ENCODE measurements at regions not wholly inside any gene's neighbourhood (a gene's known extent, or its start where the extent isn't known, plus 50 kb on each side); places are given as distances from the start of the nearest gene placed in this dataset.

- POLR2A ChIA-PET: no interaction called here
- WGBS (ENCODE audit: missing lambda C conversion rate): 7% methylated on average over 3 of the region's 3 CpGs
- Histone ChIP-seq H3K27ac (no peak overlapping the region), H3K4me1 (no peaks in the 10 kb centered on the region), H3K4me2 (no peak overlapping the region), H3K9me3 (peaks cover 6% of the 10 kb centered on the region; the same call in 2 of the 3 replicates), H3K4me3 (no peak overlapping the region)
- ATAC-seq: no peak
- CTCF ChIA-PET: interaction anchor here (0.7 kb wide), 1 partner anchor 18 kb away, joined by 3 read pairs; no protein-coding TSS in a partner anchor
- TF ChIP-seq HEYL (CRISPR knock-in tag; IDR thresholded peaks at IDR 0.05): no peak
- TF ChIP-seq ZC3H11A (IDR thresholded peaks at IDR 0.05): no peak
- TF ChIP-seq NR3C1 (IDR thresholded peaks at IDR 0.05): no peak
- TF ChIP-seq HOXA7 (CRISPR knock-in tag; IDR thresholded peaks at IDR 0.05): no peak
- TF ChIP-seq ZFP36 (IDR thresholded peaks at IDR 0.05; ENCODE audit: borderline replicate concordance, partially characterized antibody): no peak
- TF ChIP-seq RNF2 (IDR thresholded peaks at IDR 0.05; ENCODE audit: borderline replicate concordance, low read depth): no peak
- TF ChIP-seq TFCP2L1 (CRISPR knock-in tag; IDR thresholded peaks at IDR 0.05): no peak
- no peak for TF ChIP-seq ZNF302 (CRISPR knock-in tag; IDR thresholded peaks at IDR 0.05)
- TF ChIP-seq RCOR1 (IDR thresholded peaks at IDR 0.05; ENCODE audit: low read depth, low read length): no peak
- no peak for TF ChIP-seq BHLHE40 (IDR thresholded peaks at IDR 0.05; ENCODE audit: low read depth, low read length)
- no peak for DNase-seq (ENCODE audit: low read depth in 1 of 2, low spot score in 1 of 2)
- no peak for FAIRE-seq
Measured at GRCh38 chr3:965826-966225, 127.0 kb upstream of the CNTN6 start.

DNA sequence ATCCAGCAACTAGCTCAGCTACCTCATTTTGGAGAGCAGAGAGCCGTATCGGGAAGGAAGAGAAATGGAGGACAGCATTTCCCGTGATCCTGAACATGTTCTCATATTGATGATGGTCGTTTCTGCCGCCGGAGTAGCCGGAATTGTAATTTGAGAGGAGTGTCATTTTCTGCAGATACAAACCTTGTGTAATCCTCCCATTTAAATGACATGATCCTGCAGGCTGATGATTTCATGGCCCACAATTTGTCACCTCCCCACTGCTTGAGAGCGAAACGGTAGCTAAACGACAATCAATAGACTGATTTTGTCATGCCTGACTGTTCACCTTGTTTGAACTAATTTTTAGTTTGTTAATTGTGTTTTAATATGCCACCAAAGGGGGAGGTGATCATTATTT is 126.5 kb upstream of the CNTN6 start:
- TF ChIP-seq, protein P1, sequence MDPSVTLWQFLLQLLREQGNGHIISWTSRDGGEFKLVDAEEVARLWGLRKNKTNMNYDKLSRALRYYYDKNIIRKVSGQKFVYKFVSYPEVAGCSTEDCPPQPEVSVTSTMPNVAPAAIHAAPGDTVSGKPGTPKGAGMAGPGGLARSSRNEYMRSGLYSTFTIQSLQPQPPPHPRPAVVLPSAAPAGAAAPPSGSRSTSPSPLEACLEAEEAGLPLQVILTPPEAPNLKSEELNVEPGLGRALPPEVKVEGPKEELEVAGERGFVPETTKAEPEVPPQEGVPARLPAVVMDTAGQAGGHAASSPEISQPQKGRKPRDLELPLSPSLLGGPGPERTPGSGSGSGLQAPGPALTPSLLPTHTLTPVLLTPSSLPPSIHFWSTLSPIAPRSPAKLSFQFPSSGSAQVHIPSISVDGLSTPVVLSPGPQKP (IDR thresholded peaks at IDR 0.05; ENCODE audit: low read depth, low read length): no peak
- TF ChIP-seq FOSB (CRISPR knock-in tag; IDR thresholded peaks at IDR 0.05): no peak
- TF ChIP-seq TP53 (CRISPR knock-in tag; IDR thresholded peaks at IDR 0.05): no peak
- TF ChIP-seq ZC3H11A (IDR thresholded peaks at IDR 0.05): no peak
- TF ChIP-seq, protein P2, sequence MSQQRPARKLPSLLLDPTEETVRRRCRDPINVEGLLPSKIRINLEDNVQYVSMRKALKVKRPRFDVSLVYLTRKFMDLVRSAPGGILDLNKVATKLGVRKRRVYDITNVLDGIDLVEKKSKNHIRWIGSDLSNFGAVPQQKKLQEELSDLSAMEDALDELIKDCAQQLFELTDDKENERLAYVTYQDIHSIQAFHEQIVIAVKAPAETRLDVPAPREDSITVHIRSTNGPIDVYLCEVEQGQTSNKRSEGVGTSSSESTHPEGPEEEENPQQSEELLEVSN (IDR thresholded peaks at IDR 0.05; ENCODE audit: borderline replicate concordance, low read depth): no peak
- no peak for TF ChIP-seq EHF (CRISPR knock-in tag; IDR thresholded peaks at IDR 0.05)
- no peak for TF ChIP-seq RAD21 (conservative IDR thresholded peaks at IDR 0.05 in 1 of 2, IDR thresholded peaks at IDR 0.05 in 1 of 2)
- no peak for TF ChIP-seq ZNF302 (CRISPR knock-in tag; IDR thresholded peaks at IDR 0.05)
- TF ChIP-seq TFCP2L1 (CRISPR knock-in tag; IDR thresholded peaks at IDR 0.05): no peak
- no peak for TF ChIP-seq CEBPB (IDR thresholded peaks at IDR 0.05)
- TF ChIP-seq HEYL (CRISPR knock-in tag; IDR thresholded peaks at IDR 0.05): no peak
- no peak for TF ChIP-seq POLR2A (IDR thresholded peaks at IDR 0.05; ENCODE audit: low read length)
- TF ChIP-seq GATA3 (IDR thresholded peaks at IDR 0.05; ENCODE audit: borderline replicate concordance): no peak
- TF ChIP-seq PBX3 (IDR thresholded peaks at IDR 0.05): no peak
- TF ChIP-seq NPAS2 (CRISPR knock-in tag; IDR thresholded peaks at IDR 0.05; ENCODE audit: borderline replicate concordance): no peak
- no peak overlapping the region for H3K4me3 ChIP-seq
- WGBS (ENCODE audit: missing lambda C conversion rate): 4% methylated on average over 10 of the region's 10 CpGs
- H3K4me1 ChIP-seq: no peaks in the 10 kb centered on the region
- DNase-seq (ENCODE audit: low read depth in 1 of 2, low spot score in 1 of 2): no peak
- FAIRE-seq: no peak
- ATAC-seq: no peak
- CTCF ChIA-PET: interaction anchor here (0.7 kb wide), 1 partner anchor 18 kb away, joined by 3 read pairs; no protein-coding TSS in a partner anchor
- H3K4me2 ChIP-seq: no peak overlapping the region
- POLR2A ChIA-PET: no interaction called here
- peaks cover 6% of the 10 kb centered on the region; the same call in 2 of the 3 replicates for H3K9me3 ChIP-seq
- H3K27ac ChIP-seq: no peak overlapping the region

DNA sequence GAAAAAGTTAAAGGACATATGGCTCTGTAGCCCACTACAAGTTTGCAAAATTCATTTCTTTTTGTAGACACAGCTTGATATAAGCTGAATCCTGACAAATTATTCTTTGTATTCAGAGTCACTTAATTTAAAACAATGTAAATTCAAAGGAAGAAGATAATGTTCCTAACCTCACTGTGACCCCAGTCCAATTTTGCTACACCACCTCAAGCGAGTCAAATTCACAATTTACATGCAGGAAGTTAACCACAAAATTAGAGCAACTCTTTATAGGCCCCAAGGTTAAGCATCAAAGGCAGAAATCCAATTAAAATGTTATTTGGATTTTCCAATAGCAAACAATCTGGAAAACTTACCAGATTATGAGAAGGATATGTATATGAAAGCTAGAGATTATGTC is 119.5 kb upstream of the CNTN6 start:
- ChIA-PET POLR2A (no interaction called here), CTCF (no interaction called here)
- no peak for ATAC-seq
- H3K4me2 ChIP-seq: no peak overlapping the region
- no peak overlapping the region for H3K27ac ChIP-seq
- 6% methylated on average over 1 of the region's 1 CpG for WGBS (ENCODE audit: missing lambda C conversion rate)
- no peak for DNase-seq (ENCODE audit: low read depth in 1 of 2, low spot score in 1 of 2)
- TF ChIP-seq CHD2 (IDR thresholded peaks at IDR 0.05; ENCODE audit: low read length, partially characterized antibody) (no peak), FOSB (CRISPR knock-in tag; IDR thresholded peaks at IDR 0.05) (no peak), GATA3 (IDR thresholded peaks at IDR 0.05; ENCODE audit: borderline replicate concordance) (no peak), EHF (CRISPR knock-in tag; IDR thresholded peaks at IDR 0.05) (no peak), RARB (CRISPR knock-in tag; IDR thresholded peaks at IDR 0.05) (no peak), MAX (IDR thresholded peaks at IDR 0.05) (no peak)
- no peak overlapping the region for H3K4me3 ChIP-seq
- FAIRE-seq: no peak
- no peaks in the 10 kb centered on the region for H3K4me1 ChIP-seq
- no peaks in the 10 kb centered on the region; the same call in 1 of the 3 replicates for H3K9me3 ChIP-seq
